ENCODE measurements at regions not wholly inside any gene's neighbourhood (a gene's known extent, or its start where the extent isn't known, plus 50 kb on each side); places are given as distances from the start of the nearest gene placed in this dataset.

- no peaks in the 10 kb centered on the region for H3K4me1 Mint-ChIP-seq
Measured at GRCh38 chr1:96964761-96965160, 243.2 kb downstream of the PTBP2 start.

More at GRCh38 chr1:96964761-96965160, 243.2 kb downstream of the PTBP2 start:
- no peak overlapping the region for H3K4me3 Mint-ChIP-seq
- H2AFZ ChIP-seq (ENCODE audit: insufficient read depth, low read depth, low read length, poor library complexity, severe bottlenecking): no peak overlapping the region
- no peaks in the 10 kb centered on the region for H3K4me1 ChIP-seq (ENCODE audit: control insufficient read depth in 2 of 2, insufficient read depth in 2 of 2, low read length in 2 of 2)
- no peaks in the 10 kb centered on the region for H3K36me3 ChIP-seq (replicated peaks in 1 of 2; ENCODE audit: control extremely low read depth in 1 of 2, control insufficient read depth in 1 of 2, extremely low read depth in 1 of 2, insufficient read depth in 2 of 2, low read length in 1 of 2)
- ChIA-PET POLR2A (no interaction called here), CTCF (interaction anchor here (0.5 to 4.3 kb wide), 9 partner anchors 11 to 1091 kb away, joined by 3 to 21 read pairs (median 4); no protein-coding TSS in a partner anchor)
- H4K20me1 ChIP-seq (ENCODE audit: control insufficient read depth, insufficient read depth, low read length, poor library complexity, severe bottlenecking): no peaks in the 10 kb centered on the region
- no peaks in the 10 kb centered on the region for H3K9me3 ChIP-seq (ENCODE audit: control extremely low read depth in 1 of 3, control insufficient read depth in 2 of 3, insufficient read depth in 1 of 3, low read length in 2 of 3)
- H3K27ac Mint-ChIP-seq: no peak overlapping the region
- 88% methylated on average over 1 of the region's 1 CpG for WGBS (ENCODE audit: insufficient coverage)
- H3K9ac ChIP-seq (ENCODE audit: low read length): no peak overlapping the region
- ATAC-seq (ENCODE audit: low read depth) (no peak), DNase-seq (no peak)
- intact Hi-C loops (cut with micrococcal nuclease): no loop called here
- TF ChIP-seq CTCF (IDR thresholded peaks at IDR 0.05) (no peak), EZH2 (IDR thresholded peaks at IDR 0.05; ENCODE audit: borderline replicate concordance, insufficient read depth, low read depth, low read length, poor library complexity, severe bottlenecking) (no peak)
- peaks cover 0 to 2% (median 0%) of the 10 kb centered on the region in 4 experiments for H3K27me3 ChIP-seq (replicated peaks in 1 of 4; ENCODE audit: control extremely low read depth in 1 of 4, control insufficient read depth in 3 of 4, insufficient read depth in 4 of 4, low read length in 3 of 4)
- no peak overlapping the region for H3K4me2 ChIP-seq (replicated peaks; ENCODE audit: low read depth, low read length, poor library complexity, severe bottlenecking)
- no peaks in the 10 kb centered on the region for H3K79me2 ChIP-seq (ENCODE audit: control insufficient read depth, insufficient read depth, low read length)
- no peak overlapping the region for H3K27ac ChIP-seq (ENCODE audit: low read length in 2 of 2)
- no peak overlapping the region for H3K4me3 ChIP-seq (ENCODE audit: control extremely low read depth in 1 of 5, extremely low read depth in 1 of 5, insufficient read depth in 1 of 5, low read depth in 2 of 5, low read length in 4 of 5)
- peaks cover 11% of the 10 kb centered on the region for H3K27me3 Mint-ChIP-seq
- H3K9me3 Mint-ChIP-seq (ENCODE audit: insufficient read depth): no peaks in the 10 kb centered on the region

All from B cell (primary cell).